ENCODE measurements at regions not wholly inside any gene's neighbourhood (a gene's known extent, or its start where the extent isn't known, plus 50 kb on each side); places are given as distances from the start of the nearest gene placed in this dataset.

DNA sequence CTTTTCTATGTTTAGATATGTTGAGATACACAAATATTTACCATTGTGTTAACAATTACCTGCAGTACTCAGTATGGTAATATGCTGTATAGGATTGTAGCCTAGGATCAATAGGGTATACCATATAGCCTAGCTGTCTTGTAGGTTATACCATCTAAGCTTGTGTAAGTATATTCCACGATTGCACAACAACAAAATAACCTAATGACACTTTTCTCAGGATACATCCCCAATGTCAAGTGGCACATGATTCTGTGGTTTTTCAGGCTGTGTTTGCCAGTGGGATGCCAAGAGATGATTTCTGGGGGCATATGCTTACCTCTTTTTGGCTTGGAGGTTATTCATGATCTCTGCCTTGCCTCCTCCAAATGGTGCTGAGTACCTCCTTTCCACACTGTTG is 247.2 kb upstream of the CENPE start:
- H3K27ac ChIP-seq, result no peak overlapping the region
- TF ChIP-seq ZFX (IDR thresholded peaks at IDR 0.05; ENCODE audit: borderline replicate concordance) (no peak), CTCF (IDR thresholded peaks at IDR 0.05) (no peak)

- no peak overlapping the region for H3K27ac ChIP-seq
- TF ChIP-seq CTCF (IDR thresholded peaks at IDR 0.05), result no peak
- no peak for TF ChIP-seq ZFX (IDR thresholded peaks at IDR 0.05; ENCODE audit: borderline replicate concordance)
Measured at GRCh38 chr4:103443324-103443723, 245.2 kb upstream of the CENPE start.

DNA sequence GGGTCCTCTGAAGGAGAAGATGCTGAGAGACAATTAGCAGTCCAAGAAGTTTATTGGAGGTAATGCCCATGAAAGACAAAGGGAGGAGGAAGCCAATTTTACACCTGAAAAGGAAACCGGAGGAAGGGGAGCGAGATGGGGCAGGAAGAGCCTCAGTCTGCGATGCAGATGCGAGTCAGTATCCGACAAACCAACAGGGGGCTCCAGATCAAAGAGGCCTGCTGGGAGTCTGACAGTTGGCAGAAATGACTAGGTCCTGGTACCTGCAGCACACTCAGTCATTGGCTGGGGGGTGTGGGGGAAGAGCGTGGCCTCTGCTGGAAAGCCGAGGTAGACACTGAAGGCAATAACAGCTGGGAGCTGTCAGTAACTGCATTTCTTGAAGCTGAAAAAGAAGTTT is 231.1 kb upstream of the CENPE start:
- no peak overlapping the region for H3K27ac ChIP-seq
- TF ChIP-seq CTCF (IDR thresholded peaks at IDR 0.05) (peak; percentile 32), ZFX (IDR thresholded peaks at IDR 0.05; ENCODE audit: borderline replicate concordance) (no peak)

- TF ChIP-seq ZFX (IDR thresholded peaks at IDR 0.05; ENCODE audit: borderline replicate concordance) (no peak), CTCF (IDR thresholded peaks at IDR 0.05) (no peak)
- H3K27ac ChIP-seq, result peak overlapping the region; percentile 63
Measured at GRCh38 chr4:103425406-103425805, 227.3 kb upstream of the CENPE start.

- H3K27ac ChIP-seq, result peak overlapping the region; percentile 63
- TF ChIP-seq ZFX (IDR thresholded peaks at IDR 0.05; ENCODE audit: borderline replicate concordance), result no peak
- TF ChIP-seq CTCF (IDR thresholded peaks at IDR 0.05), result no peak
Measured at GRCh38 chr4:103424853-103425252, 226.7 kb upstream of the CENPE start.

GRCh38 chr4:103423261-103423660 is 225.1 kb upstream of the CENPE start:
- TF ChIP-seq ZFX (IDR thresholded peaks at IDR 0.05; ENCODE audit: borderline replicate concordance) (no peak), CTCF (IDR thresholded peaks at IDR 0.05) (no peak)
- H3K27ac ChIP-seq, result peak overlapping the region; percentile 63

GRCh38 chr4:103422467-103423219 is 224.5 kb upstream of the CENPE start:
- peak overlapping the region; percentile 63; the same call in 1 of the 2 replicates for H3K27ac ChIP-seq

More at GRCh38 chr4:103422467-103423219, 224.5 kb upstream of the CENPE start:
- no peak for TF ChIP-seq CTCF (IDR thresholded peaks at IDR 0.05)
- TF ChIP-seq ZFX (IDR thresholded peaks at IDR 0.05; ENCODE audit: borderline replicate concordance), result no peak

Data from 22Rv1 (cell line).